GM19351 (cell line): ENCODE measurements at regions not wholly inside any gene's neighbourhood (a gene's known extent, or its start where the extent isn't known, plus 50 kb on each side); places are given as distances from the start of the nearest gene placed in this dataset.
A peak's percentile ranks its signal among the peaks of the same experiment; 100 is the strongest.

ENCODE experiments used
- ATAC-seq: cut with Tn5 transposase; IDR thresholded peaks from one replicate; pipeline ENCODE4 v1.9.1; 2021; ENCODE audit warnings: mild to moderate bottlenecking, moderate library complexity; ENCODE audit not compliant: unreplicated experiment

- ATAC-seq: no peak
Observed at GRCh38 chr5:145130996-145131395, 704.1 kb downstream of the PRELID2 start.

- ATAC-seq: no peak
Observed at GRCh38 chr5:145129797-145130196, 705.3 kb downstream of the PRELID2 start.

- ATAC-seq: no peak
Observed at GRCh38 chr5:145124806-145125205, 710.3 kb downstream of the PRELID2 start.

GRCh38 chr5:145118611-145119010 is 716.5 kb downstream of the PRELID2 start:
- ATAC-seq: no peak

DNA sequence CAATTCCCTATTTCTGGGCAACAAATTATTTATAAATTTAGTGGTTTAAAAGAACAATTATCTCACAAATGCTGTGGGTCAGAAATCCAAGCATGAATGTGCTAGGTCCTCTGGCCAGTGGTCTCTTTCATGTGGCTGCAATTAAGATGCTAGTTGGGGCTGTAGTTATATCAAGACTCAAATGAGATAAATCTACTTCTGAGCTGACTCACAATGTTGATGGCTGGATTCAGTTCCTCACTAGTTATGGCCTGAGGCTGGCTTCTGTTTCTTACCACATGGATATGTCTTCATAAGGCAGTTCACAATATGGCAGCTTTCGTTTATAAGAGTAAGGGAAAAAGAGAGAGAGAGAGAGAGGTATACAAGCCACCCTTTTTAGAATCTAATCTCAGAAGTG is 717.0 kb downstream of the PRELID2 start:
- no peak for ATAC-seq

DNA sequence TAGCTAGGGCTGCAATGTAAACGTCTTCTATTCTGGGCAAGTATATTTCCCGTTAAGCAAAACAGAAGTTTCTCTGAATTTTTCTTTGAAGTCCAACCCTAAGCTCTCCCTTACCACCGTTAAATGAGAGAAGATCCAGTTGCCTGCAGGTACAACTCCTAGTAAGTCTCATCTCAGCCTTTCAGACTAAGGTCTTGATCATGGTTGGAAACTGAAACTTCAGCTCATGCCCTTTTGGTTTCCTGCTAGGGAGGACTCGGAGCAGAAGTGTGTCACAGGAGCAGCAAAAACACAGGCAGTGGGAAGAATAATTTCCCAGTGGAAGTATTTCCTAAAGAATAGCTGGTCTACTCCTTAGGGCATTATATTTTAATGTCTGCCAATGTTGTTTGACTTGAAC is 717.9 kb downstream of the PRELID2 start:
- ATAC-seq: no peak

DNA sequence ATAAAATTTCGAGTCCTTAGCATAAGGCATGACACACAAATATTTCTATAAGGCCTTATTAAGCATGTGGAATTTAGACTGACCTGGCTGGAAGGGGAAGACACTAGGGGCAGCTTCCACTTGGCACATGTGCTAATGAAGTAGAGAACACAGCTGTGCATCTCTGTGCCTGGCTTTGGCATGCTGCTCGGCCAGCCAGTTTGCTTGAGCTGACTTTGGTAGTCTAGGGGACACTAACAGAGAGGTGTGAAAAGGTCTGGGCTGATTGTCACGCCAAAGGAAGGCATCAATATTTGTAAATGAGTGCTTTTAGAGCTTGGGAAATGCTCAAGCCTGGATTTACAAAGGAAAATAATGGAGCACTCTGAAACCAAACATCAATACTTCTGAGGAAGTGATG is 723.7 kb downstream of the PRELID2 start:
- no peak for ATAC-seq

GRCh38 chr5:145110834-145111233 is 724.3 kb downstream of the PRELID2 start:
- ATAC-seq: no peak

DNA sequence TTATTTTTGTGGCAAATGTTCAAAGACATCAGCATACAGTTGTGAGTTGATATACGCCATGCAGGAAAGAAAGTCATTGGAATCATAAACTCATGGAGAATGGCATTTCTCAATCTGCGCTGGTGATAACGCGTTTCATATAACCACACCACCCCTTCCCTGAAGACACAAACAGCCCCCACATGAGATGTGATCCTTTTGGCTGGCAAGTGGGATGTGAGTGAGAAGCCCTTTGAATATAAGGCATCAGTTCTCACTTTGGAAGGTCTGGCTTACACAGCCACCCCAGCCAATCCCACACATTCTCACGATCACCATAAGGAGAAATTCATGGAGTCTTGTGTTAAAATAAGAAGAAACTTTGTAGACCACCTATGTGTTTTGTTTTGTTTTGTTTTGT is 725.0 kb downstream of the PRELID2 start:
- ATAC-seq: no peak

- ATAC-seq: no peak
Observed at GRCh38 chr5:145105384-145105783, 729.8 kb downstream of the PRELID2 start.

DNA sequence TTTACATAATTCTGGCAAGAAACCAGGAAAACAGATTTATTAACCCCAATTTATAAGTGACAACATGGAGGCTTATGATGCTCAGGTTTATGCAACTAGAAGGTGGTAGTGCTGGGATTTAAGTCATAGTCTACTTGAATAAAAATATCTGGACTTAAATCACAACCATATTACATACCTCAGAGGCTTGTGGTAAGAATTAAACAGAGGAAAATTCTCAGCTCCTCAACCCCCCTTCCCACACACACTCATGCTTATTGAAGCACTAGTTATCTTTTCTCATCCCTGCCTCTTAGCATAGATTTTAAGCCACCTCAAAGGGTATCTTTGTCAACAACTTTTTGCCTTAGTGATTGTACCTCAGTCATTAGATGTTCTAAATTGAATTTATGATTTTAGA is 731.0 kb downstream of the PRELID2 start:
- no peak for ATAC-seq

GRCh38 chr5:145101246-145101645 is 733.9 kb downstream of the PRELID2 start:
- no peak for ATAC-seq

- no peak for ATAC-seq
Observed at GRCh38 chr5:145090115-145090514, 745.0 kb downstream of the PRELID2 start.

DNA sequence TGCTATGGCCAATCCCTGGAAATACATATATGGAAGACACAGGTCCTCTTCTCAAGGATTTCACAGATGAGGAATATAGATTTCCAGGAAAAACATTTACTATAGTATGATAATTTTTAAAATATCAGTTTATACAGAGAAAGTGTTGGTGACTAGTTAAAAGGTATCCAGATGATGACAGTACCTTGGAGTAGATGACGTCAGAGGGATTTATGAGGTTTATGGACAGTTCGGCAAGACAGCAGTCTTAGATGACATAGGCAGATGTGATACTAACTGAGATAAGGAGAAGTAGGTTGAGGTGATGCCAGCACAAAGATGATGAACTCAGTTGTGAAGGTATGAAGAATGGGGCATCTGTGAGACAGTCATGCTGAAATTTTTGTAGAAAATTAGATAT is 750.3 kb downstream of the PRELID2 start:
- no peak for ATAC-seq

DNA sequence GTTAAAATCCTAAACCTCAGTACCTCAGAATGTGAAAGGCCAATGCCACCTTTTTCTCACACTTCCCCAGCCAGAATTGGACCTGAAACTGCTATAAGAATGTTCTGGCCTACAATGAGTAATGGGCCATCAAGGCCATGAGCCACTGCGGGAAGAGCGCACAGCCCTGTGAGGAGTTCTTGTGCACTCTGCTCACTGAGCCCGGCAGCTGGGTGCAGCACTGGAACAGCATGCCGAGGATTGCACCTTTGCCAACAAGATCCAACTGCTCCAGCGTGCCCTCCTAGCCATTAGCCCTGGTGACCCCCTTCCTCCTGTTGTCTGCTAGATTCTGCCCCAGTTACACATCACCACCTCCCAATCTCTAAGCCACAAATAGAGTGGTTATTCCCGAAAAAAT is 758.1 kb downstream of the PRELID2 start:
- no peak for ATAC-seq

DNA sequence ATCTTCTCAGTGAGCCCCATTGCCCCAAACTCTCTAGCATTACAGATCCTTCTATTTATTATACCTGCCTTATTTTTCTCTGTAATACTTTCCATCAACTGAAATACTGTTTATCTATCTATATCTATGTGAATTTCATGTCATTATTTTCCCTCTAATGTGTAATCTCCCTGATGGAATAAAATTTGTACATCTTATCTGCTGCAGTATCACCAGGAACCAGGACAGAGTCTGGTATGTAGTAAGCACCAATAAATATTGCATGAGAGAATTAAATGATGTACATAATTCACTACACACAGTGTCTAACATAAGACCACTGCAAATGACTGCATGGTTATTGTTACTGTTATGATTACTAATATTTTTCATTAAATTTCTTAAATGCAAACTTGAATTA is 759.1 kb downstream of the PRELID2 start:
- no peak for ATAC-seq

DNA sequence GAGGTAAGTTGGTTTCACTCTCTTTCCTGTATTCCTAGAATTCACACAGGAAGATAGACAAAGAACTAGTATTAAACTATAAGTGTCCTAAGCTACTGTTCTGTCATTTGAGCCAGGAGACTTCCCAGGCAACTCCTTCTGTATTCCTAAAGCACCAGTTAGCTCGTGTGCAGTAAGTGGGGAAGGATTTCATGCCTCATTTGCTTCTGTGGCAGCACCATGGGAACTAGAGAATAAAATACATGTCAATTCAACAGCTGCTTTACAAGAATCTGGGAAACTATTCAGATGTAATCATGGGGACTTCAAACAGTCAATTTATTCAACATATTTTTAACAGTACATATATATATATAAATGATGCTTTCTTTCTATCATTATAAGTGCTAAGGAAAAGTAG is 762.3 kb downstream of the PRELID2 start:
- no peak for ATAC-seq

DNA sequence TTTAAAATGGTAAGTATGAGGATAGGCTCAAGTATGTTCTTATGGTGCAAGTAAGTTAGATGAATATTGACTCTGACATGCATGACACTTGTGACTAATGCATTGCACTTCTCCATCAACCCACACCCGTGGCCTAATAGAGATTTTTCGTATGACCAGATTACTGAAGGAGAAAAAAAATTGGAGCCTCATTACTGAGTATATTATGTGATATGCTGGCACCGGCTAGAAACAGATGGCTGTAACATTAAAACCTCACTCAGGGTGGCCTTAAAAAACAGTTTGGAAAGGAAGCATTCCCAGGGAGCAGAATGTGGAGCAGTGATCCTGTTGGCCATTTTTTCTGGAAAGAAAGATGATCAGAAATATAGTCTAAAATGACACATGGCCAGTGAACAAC is 766.4 kb downstream of the PRELID2 start:
- ATAC-seq: no peak

- no peak for ATAC-seq
Observed at GRCh38 chr5:145062280-145063062, 772.7 kb downstream of the PRELID2 start.

DNA sequence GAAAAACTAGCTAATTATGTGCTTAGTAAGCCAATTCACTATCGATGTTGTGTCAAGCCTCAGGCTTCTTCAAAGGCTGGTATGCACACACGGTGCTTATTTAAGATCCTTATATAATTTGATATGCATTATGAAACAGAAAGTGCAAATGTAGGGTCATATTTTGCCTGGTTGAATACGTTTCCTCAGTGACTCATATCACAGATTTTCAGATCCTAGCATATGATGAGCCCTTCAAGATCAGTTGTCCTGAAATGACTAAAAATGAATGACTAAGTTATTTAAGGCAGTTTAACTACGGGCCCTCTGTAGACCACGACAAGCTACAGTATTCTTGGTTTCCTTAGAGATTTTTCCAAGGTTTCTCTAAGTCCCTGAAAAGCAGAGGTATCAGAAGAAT is 778.3 kb downstream of the PRELID2 start:
- peak; percentile 99 for ATAC-seq

DNA sequence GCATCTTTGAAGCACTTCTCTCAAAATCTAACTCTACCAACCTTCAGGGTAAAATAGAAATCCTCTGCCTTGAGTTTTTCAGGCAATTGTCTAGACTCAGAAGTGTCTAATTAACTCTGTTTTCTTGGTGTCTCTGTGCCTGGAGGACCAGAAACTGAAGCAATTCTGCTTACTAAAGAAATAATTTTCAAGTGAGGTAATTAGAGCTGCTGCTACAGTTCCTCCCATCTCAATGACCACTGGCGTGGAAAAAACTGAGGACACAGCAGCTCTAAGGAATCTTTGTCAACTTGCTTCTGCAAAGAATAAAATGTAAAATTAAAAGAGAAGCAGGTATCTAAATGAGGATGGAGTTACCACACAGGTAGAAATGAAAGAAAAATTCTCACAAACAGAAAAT is 785.0 kb downstream of the PRELID2 start:
- no peak for ATAC-seq

GRCh38 chr5:145044970-145045369 is 790.2 kb downstream of the PRELID2 start:
- ATAC-seq: no peak

DNA sequence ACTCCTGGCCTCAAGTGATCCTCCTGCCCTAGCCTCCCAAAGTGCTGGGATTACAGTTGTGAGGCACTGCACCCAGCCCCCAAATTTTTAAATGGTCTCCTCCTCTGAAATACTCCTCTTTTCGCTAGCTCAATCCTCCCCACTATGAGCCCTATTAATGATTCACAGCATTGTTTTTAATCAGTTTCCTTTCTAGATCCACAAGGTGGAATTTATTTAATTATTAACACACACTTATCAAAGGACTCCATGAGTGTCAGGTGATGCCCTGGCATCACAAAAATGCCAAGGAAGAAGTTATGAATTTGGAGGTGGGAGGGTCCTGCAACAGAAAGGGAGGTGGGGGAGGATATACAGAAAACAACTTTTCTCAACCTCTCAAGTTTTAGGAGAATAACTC is 806.5 kb downstream of the PRELID2 start:
- no peak for ATAC-seq
